COR-L47 (cell line): ENCODE measurements at regions not wholly inside any gene's neighbourhood (a gene's known extent, or its start where the extent isn't known, plus 50 kb on each side); places are given as distances from the start of the nearest gene placed in this dataset.
"Not testable (repeated sequence)": the region's sequence is repeated elsewhere in the genome, so short reads cannot be mapped to it uniquely, and the experiment has no call there.

ENCODE experiments used
- DNase-seq: peaks from one replicate; lab custom pipeline; 2025; lab: John Stamatoyannopoulos, UW

GRCh38 chr4:126737899-126738526 lies 894.7 kb upstream of the INTU start:
- DNase-seq: no peak

DNA sequence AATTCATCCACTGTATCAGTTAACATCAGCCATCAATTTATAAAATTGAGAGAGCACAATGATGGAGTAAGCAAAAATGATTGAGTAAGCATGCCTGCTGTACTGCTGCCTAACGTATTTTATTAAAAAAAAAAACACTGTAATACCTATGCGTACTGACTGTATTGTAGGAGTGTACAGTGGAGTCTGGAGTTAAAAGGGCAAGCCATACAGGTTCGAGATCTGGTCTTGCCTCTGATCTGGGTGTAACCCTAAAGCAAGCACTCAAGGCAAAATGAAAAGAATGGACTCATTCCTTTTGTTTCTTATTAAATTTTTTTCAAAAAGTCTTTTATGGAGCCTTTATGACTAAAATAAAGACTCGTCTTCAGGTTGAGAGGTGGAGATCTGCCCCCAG lies 894.2 kb upstream of the INTU start:
- no peak for DNase-seq

- no peak for DNase-seq
These were observed 893.8 kb upstream of the INTU start for GRCh38 chr4:126738926-126739325.

- no peak for DNase-seq
These were observed 892.1 kb upstream of the INTU start for GRCh38 chr4:126740687-126741086.

GRCh38 chr4:126742048-126742447 lies 890.7 kb upstream of the INTU start:
- DNase-seq: no peak

DNA sequence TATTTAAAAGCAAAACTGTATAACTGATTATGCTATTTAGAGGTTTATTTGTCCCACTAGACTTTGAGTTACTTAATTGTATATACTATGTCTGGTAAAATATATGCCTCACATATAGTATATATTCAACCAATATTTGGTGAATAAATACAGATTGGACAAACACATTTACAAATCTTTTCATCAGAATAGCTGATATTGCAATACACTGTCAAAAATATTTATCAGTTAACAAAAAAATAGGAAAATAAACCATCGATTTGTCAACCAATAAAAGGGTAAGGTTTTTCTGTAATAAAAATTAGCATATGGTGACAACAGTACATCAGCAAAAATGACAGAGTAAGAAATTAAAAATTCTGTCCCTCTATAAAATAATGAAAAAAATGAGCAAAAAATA lies 889.9 kb upstream of the INTU start:
- no peak for DNase-seq

- no peak for DNase-seq
These were observed 884.0 kb upstream of the INTU start for GRCh38 chr4:126748736-126749135.

DNA sequence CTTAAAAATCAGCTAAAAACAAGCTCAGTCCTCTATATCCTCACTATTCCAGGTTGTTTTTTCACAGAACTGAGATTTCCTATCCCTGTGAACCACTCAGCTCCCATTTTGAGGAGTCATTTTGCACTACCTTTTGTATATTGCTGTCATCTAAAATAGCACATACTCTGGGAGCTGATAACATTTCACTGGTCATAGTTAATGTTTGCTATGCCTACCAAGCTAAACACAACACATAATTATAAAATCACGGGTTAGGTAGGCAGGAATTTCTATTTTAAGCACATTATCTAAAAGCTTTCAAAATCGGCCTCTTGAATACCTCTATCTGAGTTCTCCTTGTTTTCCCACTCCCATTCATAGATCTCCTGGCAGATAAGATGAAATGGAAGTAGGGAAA lies 882.0 kb upstream of the INTU start:
- no peak for DNase-seq

DNA sequence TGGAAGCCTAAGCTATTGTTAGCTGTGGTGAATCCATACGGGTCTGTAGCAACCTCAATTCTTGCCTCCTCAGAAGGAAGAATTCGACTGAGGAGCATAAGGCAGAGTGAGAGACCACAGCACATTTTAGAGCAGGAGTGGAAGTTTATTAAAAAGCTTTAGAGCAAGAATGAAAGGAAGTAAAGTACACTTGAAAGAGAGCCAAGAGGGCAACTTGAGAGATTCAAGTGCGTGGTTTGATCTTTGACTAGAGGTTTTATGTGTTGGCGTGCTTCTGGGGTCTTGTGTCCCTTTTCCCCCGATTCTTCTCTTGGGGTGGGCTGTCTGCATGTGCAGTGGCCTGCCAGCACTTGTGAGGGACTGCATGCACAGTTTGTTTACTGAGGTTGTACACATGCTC lies 880.6 kb upstream of the INTU start:
- DNase-seq: no peak

- DNase-seq: no peak
These were observed 880.1 kb upstream of the INTU start for GRCh38 chr4:126752702-126753101.

DNA sequence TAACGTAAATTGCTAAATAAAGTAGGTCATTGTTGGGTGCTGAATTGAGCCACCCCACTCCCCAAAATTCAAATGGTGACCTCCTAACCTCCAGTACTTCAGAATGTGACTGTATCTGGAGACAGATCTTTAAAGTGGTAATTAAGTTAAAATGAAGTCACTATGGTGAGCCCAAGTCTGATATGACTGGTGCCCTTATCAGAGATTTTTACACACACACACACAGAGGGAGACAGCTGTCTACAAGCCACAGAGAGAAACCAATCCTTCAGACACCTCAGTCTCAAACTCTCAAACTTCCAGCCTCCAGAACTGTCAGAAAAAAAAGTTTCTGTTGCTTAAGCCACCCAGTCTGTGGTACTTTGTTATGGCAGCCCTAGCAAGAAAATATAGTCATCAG lies 879.2 kb upstream of the INTU start:
- no peak for DNase-seq

- no peak for DNase-seq
These were observed 877.3 kb upstream of the INTU start for GRCh38 chr4:126755506-126755905.

DNA sequence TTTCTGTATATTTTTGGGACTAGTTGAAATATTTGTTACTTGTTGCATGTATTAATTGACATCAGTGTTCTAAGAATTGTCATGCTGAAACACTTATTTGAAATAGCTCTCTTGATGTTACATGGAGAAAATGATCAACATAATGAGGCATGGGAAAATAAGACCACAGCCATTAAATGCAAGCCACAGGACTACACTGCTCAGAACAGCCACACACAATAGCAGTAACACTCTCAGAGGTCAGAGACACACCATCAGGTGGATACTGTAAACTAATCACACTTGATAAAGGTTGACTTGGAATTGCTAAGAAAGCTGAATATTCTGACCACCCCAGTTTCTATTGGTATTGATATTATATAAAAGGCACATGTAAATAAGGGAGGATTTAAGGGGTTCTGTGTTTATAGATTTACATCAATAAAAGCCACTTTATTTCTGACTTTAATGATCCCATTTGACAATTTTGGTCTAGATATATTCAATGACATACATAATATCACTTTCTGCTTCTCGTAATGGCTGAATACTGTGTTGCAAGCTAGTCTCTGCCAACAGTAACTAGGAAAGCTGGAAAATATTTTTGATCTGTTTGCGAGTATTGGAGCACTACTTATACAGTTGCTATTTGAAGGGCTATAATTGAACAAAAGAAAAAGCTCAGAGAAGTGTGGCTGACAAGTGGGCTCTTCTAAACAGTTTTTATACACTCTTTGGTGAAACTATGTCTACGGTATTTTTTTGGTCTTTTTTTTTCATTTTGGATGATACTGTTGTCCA lies 876.5 kb upstream of the INTU start:
- no peak for DNase-seq

GRCh38 chr4:126757219-126757618 lies 875.5 kb upstream of the INTU start:
- no peak for DNase-seq

DNA sequence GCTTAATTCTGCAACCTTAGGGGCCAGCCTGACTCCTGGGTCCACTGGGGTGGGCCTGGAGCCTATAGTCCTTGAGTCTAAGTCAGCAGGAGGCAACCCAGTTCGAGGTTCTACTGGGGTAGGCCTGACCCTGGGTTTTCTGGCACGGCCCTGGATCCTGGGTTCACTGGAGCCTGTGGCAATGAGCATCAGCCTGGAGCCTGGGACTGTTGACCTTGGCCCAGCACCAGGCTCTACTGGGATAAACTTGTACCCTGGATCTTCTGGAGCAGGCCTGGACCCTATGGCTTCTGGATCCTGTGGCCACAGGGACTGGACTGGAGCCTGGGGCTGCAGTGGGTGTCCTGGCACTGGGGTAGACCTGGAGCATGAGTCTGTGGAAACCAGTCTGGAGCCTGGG lies 874.3 kb upstream of the INTU start:
- no peak for DNase-seq

DNA sequence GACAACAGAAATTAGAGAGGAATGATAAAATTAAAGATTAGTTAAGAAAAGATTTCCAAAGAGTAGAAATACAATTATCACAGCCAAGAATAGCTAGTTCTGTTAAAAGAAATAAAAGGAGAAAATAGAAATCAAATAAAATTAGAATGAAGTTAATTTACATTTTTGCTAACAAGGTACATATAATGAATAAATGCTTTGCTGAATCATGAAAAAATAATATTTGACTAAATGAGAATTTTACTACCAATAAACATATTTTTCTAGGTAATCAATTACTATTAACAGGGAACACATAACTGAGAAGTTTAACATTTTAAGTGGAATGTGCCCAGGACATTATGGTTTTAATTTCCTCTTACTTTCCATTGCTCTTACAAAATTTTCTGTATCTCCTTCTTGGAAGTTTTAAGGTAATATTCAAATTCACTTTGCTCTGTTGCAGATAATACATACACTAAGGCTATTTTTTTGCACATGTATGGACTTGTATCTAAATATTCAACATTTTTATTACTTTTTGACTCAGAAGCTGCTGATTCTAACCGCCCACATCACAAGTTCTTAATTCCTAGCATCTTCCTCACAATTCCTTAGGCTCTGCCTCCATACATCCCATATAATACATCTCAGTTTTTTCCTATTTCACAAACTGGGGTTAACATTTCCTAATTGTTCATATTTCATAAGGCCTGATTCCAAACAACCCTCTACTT lies 870.7 kb upstream of the INTU start:
- DNase-seq: no peak

DNA sequence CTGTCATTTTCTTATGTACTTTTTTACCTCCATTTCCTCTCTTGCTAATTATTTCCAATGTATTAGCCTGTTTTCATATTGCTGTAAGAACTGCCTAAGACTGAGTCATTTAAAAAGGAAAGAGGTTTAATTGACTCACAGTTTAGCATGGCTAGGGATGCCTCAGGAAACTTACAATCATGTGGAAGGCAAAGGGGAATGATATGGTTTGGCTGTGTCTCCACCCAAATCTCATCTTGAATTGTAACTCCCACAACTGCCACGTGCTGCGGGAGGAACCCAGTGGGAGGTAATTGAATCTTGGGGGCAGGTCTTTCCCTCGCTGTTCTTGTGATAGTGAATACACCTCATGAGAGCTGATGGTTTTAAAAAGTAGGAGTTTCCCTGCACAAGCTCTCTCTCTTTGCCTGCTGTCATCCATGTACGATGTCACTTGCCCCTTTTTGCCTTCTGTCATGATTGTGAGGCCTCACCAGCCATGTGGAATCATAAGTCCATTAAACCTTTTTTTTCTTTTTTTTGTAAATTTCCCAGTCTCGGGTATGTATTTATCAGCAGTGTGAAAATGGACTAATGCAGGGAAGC lies 870.0 kb upstream of the INTU start:
- DNase-seq: no peak

DNA sequence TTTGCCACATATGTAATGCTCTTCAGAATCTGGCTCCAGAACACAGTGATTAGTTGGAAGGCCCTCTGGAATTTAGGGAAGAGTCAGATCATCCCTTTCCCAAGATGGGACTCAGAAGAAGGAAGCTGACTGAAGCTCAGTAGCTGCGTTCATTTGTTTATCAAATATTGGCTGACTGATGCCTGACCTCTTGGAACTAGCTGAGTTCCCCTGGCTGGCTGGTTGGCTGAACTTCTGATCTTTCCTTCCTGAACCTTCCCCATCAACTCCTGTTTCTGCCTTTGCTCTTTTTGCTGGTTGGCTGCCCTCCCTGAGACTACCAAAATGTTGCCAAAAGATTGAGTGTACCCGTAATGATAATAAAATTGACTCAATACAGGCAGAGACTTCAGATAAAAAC lies 866.5 kb upstream of the INTU start:
- DNase-seq: no peak

- no peak for DNase-seq
These were observed 864.4 kb upstream of the INTU start for GRCh38 chr4:126768338-126768737.

- DNase-seq: not testable (repeated sequence)
These were observed 861.8 kb upstream of the INTU start for GRCh38 chr4:126770811-126771553.

DNA sequence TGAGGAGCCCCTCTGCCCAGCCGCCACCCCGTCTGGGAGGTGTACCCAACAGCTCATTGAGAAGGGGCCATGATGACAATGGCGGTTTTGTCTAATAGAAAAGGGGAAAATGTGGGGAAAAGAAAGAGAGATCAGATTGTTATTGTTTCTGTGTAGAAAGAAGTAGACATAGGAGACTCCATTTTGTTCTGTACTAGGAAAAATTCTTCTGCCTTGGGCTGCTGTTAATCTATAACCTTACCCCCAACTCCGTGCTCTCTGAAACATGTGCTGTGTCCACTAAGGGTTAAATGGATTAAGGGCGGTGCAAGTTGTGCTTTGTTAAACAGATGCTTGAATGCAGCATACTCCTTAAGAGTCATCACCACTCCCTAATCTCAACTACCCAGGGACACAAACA lies 861.1 kb upstream of the INTU start:
- not testable (repeated sequence) for DNase-seq

GRCh38 chr4:126772662-126773061 lies 860.1 kb upstream of the INTU start:
- no peak for DNase-seq
